Kasumi-1 (cell line): ENCODE measurements at regions not wholly inside any gene's neighbourhood (a gene's known extent, or its start where the extent isn't known, plus 50 kb on each side); places are given as distances from the start of the nearest gene placed in this dataset.
"Not testable (repeated sequence)": the region's sequence is repeated elsewhere in the genome, so short reads cannot be mapped to it uniquely, and the experiment has no call there.

Experiments used
- DNase-seq, 2 experiments: peaks; one replicate each; lab custom pipeline; 2025; lab: John Stamatoyannopoulos, UW

- no peak for DNase-seq
These were observed 242.8 kb upstream of the JADE1 start for GRCh38 chr4:128566693-128567092.

GRCh38 chr4:128565565-128566186, 243.8 kb upstream of the JADE1 start:
- DNase-seq = peak; percentile 44 to 73

GRCh38 chr4:128565054-128565453, 244.4 kb upstream of the JADE1 start:
- no peak for DNase-seq

GRCh38 chr4:128564081-128564630, 245.3 kb upstream of the JADE1 start:
- no peak for DNase-seq

GRCh38 chr4:128560754-128561495, 248.6 kb upstream of the JADE1 start:
- no peak for DNase-seq

GRCh38 chr4:128558896-128559679, 250.4 kb upstream of the JADE1 start:
- peak in 1 of 2 experiments; percentile 10 for DNase-seq

- no peak for DNase-seq
These were observed 252.7 kb upstream of the JADE1 start for GRCh38 chr4:128556756-128557155.

GRCh38 chr4:128553686-128554515, 255.6 kb upstream of the JADE1 start:
- DNase-seq = no peak

- no peak for DNase-seq
These were observed 257.0 kb upstream of the JADE1 start for GRCh38 chr4:128552586-128552907.

GRCh38 chr4:128551280-128551679, 258.2 kb upstream of the JADE1 start:
- DNase-seq = no peak

- no peak for DNase-seq
These were observed 259.4 kb upstream of the JADE1 start for GRCh38 chr4:128550060-128550459.

GRCh38 chr4:128549636-128550035, 259.9 kb upstream of the JADE1 start:
- DNase-seq = no peak

- no peak for DNase-seq
These were observed 260.8 kb upstream of the PGRMC2 start for GRCh38 chr4:128548381-128548780.

- DNase-seq = no peak
These were observed 256.7 kb upstream of the PGRMC2 start for GRCh38 chr4:128544272-128544671.

- no peak for DNase-seq
These were observed 256.1 kb upstream of the PGRMC2 start for GRCh38 chr4:128543696-128544095.

GRCh38 chr4:128542047-128542446, 254.4 kb upstream of the PGRMC2 start:
- no peak for DNase-seq

- DNase-seq = no peak
These were observed 252.5 kb upstream of the PGRMC2 start for GRCh38 chr4:128540122-128540521.

GRCh38 chr4:128538111-128538882, 250.7 kb upstream of the PGRMC2 start:
- DNase-seq = no peak

- no peak for DNase-seq
These were observed 249.1 kb upstream of the PGRMC2 start for GRCh38 chr4:128536746-128537145.

GRCh38 chr4:128535510-128535909, 247.9 kb upstream of the PGRMC2 start:
- DNase-seq = not testable (repeated sequence)
